ENCODE measurements at regions not wholly inside any gene's neighbourhood (a gene's known extent, or its start where the extent isn't known, plus 50 kb on each side); places are given as distances from the start of the nearest gene placed in this dataset.

DNA sequence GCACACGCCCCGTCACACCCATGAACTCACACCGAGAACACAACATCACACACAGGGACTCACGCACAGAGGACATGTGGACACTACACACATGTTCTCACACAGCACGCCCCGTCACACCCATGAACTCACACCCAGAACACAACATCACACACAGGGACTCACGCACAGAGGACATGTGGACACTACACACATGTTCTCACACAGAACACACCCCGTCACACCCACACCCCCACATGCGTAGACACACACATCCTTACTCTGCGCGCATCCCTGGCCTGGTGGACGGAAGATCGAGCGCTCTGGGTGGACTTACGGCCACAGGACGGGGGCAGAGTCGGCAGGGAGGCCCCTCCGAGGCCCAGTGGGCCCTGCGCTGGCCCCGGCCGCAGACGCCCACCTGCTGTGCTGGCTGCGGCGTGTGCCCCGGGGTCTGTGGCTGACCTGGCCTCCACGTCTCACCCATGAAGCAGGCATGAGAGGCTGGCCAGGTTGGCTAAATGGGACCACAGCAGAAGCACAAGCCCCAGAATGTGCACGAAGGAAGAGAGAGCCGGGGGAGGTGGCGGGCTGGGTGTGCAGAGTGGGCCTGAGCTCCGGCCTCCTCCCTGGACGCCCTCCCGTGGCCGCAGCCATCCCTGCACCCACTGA is 125.5 kb downstream of the METRNL start:
- TF ChIP-seq, protein P1, sequence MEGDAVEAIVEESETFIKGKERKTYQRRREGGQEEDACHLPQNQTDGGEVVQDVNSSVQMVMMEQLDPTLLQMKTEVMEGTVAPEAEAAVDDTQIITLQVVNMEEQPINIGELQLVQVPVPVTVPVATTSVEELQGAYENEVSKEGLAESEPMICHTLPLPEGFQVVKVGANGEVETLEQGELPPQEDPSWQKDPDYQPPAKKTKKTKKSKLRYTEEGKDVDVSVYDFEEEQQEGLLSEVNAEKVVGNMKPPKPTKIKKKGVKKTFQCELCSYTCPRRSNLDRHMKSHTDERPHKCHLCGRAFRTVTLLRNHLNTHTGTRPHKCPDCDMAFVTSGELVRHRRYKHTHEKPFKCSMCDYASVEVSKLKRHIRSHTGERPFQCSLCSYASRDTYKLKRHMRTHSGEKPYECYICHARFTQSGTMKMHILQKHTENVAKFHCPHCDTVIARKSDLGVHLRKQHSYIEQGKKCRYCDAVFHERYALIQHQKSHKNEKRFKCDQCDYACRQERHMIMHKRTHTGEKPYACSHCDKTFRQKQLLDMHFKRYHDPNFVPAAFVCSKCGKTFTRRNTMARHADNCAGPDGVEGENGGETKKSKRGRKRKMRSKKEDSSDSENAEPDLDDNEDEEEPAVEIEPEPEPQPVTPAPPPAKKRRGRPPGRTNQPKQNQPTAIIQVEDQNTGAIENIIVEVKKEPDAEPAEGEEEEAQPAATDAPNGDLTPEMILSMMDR (IDR thresholded peaks at IDR 0.05): peak; percentile 9; the same call in 1 of the 2 replicates

DNA sequence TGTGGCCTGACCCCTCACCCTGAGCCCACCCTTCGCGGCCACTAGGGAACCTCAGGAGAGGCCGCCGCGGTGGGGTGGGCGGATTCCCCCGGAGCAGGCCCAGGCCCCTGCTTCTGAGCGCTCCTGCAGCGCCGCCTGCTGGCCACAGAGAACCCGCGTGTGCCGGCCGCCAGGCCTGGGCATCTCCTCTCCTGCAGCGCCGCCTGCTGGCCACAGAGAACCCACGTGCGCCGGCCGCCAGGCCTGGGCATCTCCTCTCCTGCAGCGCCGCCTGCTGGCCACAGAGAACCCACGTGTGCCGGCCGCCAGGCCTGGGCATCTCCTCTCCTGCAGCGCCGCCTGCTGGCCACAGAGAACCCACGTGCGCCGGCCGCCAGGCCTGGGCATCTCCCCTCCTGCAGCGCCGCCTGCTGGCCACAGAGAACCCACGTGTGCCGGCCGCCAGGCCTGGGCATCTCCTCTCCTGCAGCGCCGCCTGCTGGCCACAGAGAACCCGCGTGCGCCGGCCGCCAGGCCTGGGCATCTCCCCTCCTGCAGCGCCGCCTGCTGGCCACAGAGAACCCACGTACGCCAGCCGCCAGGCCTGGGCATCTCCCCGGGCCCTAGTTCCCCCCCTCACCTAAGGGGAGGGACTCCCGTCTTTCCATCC is 126.1 kb downstream of the METRNL start:
- TF ChIP-seq, protein P1 (IDR thresholded peaks at IDR 0.05): 0 out of 2 replicates have a peak, but pooled peaks have one; percentile 34

All from LNCAP (cell line).